CD14-positive monocyte (primary cell): ENCODE measurements at regions not wholly inside any gene's neighbourhood (a gene's known extent, or its start where the extent isn't known, plus 50 kb on each side); places are given as distances from the start of the nearest gene placed in this dataset.

Experiments used
- DNase-seq, 3 donors: peaks; one replicate each; pipeline ENCODE4 v3.0.0-alpha.2; 2011 to 2022
- H2AFZ ChIP-seq: 2 replicates; pipeline ENCODE4 v1.6.0; 2012; ENCODE audit warnings: mild to moderate bottlenecking, low read depth, low read length, inconsistent platforms; ENCODE audit not compliant: insufficient read depth, poor library complexity, severe bottlenecking
- H3K27ac ChIP-seq, 2 donors: 1 replicate in 1 of 2; 2 replicates in 1 of 2; pipeline ENCODE4 v1.5.1; 2012 to 2013; ENCODE audit warnings: low read length in 2 of 2, control low read depth in 1 of 2, inconsistent platforms in 1 of 2, low read depth in 1 of 2, mild to moderate bottlenecking in 1 of 2
- H3K27me3 ChIP-seq, 2 donors: one replicate each; pipeline versions ENCODE4 v1.6.0 to v1.6.1; 2011 to 2013; ENCODE audit warnings: low read length in 2 of 2; ENCODE audit not compliant: control insufficient read depth in 2 of 2, insufficient read depth in 2 of 2
- H3K36me3 ChIP-seq, 2 donors: replicated peaks in 1 of 2; 1 replicate in 1 of 2; 2 replicates in 1 of 2; pipeline versions ENCODE4 v1.5.1 to v1.6.1; 2012 to 2013; ENCODE audit warnings: low read length in 2 of 2, control low read depth in 1 of 2, inconsistent platforms in 1 of 2, mild to moderate bottlenecking in 1 of 2; ENCODE audit not compliant: insufficient read depth in 2 of 2, control insufficient read depth in 1 of 2
- H3K4me1 ChIP-seq, 2 donors: 1 replicate in 1 of 2; 2 replicates in 1 of 2; pipeline versions ENCODE4 v1.5.1 to v1.6.1; 2012 to 2013; ENCODE audit warnings: low read length in 2 of 2, control low read depth in 1 of 2, inconsistent platforms in 1 of 2, mild to moderate bottlenecking in 1 of 2, moderate library complexity in 1 of 2; ENCODE audit not compliant: insufficient read depth in 2 of 2, control insufficient read depth in 1 of 2
- H3K4me2 ChIP-seq: replicated peaks from 2 replicates; pipeline ENCODE3; 2012; ENCODE audit warnings: low read length, moderate library complexity, mild to moderate bottlenecking; ENCODE audit not compliant: poor library complexity, severe bottlenecking; ENCODE audit errors: extremely low read depth
- H3K4me3 ChIP-seq, 3 experiments: fragments of 200-600 bp in 1 of 3; sonication (generic) in 1 of 3; replicated peaks in 1 of 3; 1 replicate in 2 of 3; 2 replicates in 1 of 3; pipeline ENCODE4 v1.5.1; 2011 to 2013; ENCODE audit warnings: low read length in 3 of 3, mild to moderate bottlenecking in 3 of 3, control low read depth in 2 of 3, low read depth in 2 of 3, inconsistent platforms in 1 of 3, moderate library complexity in 1 of 3
- H3K79me2 ChIP-seq: 2 replicates; pipeline ENCODE4 v1.6.0; 2012; ENCODE audit warnings: mild to moderate bottlenecking, control low read depth, inconsistent platforms, low read length, moderate library complexity; ENCODE audit not compliant: insufficient read depth
- H3K9ac ChIP-seq: 2 replicates; pipeline ENCODE4 v1.6.0; 2017; ENCODE audit warnings: low read length, mild to moderate bottlenecking; ENCODE audit not compliant: insufficient read depth, poor library complexity, severe bottlenecking
- H3K9me3 ChIP-seq, 2 donors: replicated peaks in 1 of 2; 1 replicate in 1 of 2; 2 replicates in 1 of 2; pipeline versions ENCODE4 v1.5.1 to v1.6.1; 2012 to 2013; ENCODE audit warnings: low read length in 2 of 2, control low read depth in 1 of 2; ENCODE audit not compliant: control insufficient read depth in 1 of 2, insufficient read depth in 1 of 2
- H4K20me1 ChIP-seq: 2 replicates; pipeline ENCODE4 v1.6.0; 2012; ENCODE audit warnings: mild to moderate bottlenecking, low read length, control low read depth, moderate library complexity; ENCODE audit not compliant: insufficient read depth
- H3K27ac Mint-ChIP-seq, 7 donors: one replicate each; pipeline ENCODE4 v1.8.0; 2020; ENCODE audit warnings: mild to moderate bottlenecking in 7 of 7, mixed read lengths in 7 of 7, moderate library complexity in 6 of 7, inconsistent platforms in 2 of 7
- H3K27me3 Mint-ChIP-seq, 3 donors: one replicate each; pipeline ENCODE4 v1.8.0; 2021 to 2022; ENCODE audit warnings: low read depth in 3 of 3, mild to moderate bottlenecking in 3 of 3, mixed read lengths in 3 of 3, moderate library complexity in 3 of 3, inconsistent platforms in 1 of 3
- H3K36me3 Mint-ChIP-seq, 2 donors: one replicate each; pipeline ENCODE4 v1.8.0; 2020; ENCODE audit warnings: mixed read lengths in 2 of 2, inconsistent platforms in 1 of 2, mild to moderate bottlenecking in 1 of 2
- H3K4me1 Mint-ChIP-seq: one replicate; pipeline ENCODE4 v1.8.0; 2020; ENCODE audit warnings: mild to moderate bottlenecking, mixed read lengths
- H3K4me3 Mint-ChIP-seq, 2 donors: one replicate each; pipeline ENCODE4 v1.8.0; 2020; ENCODE audit warnings: mild to moderate bottlenecking in 2 of 2, mixed read lengths in 2 of 2, moderate library complexity in 1 of 2
- H3K9me3 Mint-ChIP-seq, 7 donors: one replicate each; pipeline ENCODE4 v1.8.0; 2020 to 2022; ENCODE audit warnings: mixed read lengths in 7 of 7, mild to moderate bottlenecking in 6 of 7, moderate library complexity in 6 of 7, inconsistent platforms in 2 of 7
- CTCF ChIP-seq: fragments of 200-600 bp; IDR thresholded peaks from one replicate; pipeline ENCODE4 v1.8.0; 2022; ENCODE audit warnings: antibody characterized with exemption, mild to moderate bottlenecking
- WGBS: methylation state at CpG from one replicate; pipeline ENCODE4 v1.1.5; 2013; ENCODE audit warnings: missing lambda C conversion rate; ENCODE audit not compliant: insufficient coverage; 5-methylcytosine and 5-hydroxymethylcytosine counted together
- intact Hi-C, 2 donors: fragments of 100-400 bp; cut with micrococcal nuclease; formaldehyde crosslinking; loops; one replicate each; pipeline versions ENCODE4 v1.15.0 to v1.15.1; 2023

DNA sequence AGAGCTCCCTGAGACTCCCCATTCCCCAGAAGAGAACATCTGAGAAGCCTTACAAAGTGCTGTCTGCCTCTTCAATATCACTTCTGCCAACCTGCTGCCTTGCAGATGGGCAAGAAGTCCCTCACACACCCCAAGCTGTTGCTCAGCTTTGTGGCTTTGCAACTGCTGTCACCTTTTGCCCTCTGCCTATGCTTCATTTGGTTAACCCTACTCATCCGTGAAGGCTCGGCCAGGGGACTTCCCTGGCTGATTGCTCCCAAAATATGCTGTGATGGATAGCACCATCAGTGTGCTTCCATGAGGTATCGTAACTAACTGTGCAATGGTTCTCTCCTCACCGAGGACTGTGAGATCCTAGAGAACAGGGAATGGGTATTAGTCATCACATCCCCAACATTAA is 88.9 kb upstream of the CYP1B1 start:
- H3K9me3 Mint-ChIP-seq, result peaks cover 0 to 2% (median 0%) of the 10 kb centered on the region in 7 donors
- H3K27me3 Mint-ChIP-seq, result peaks cover 0 to 10% (median 5%) of the 10 kb centered on the region in 3 donors
- H3K4me3 ChIP-seq, result no peak overlapping the region
- H3K36me3 ChIP-seq, result no peaks in the 10 kb centered on the region
- no peaks in the 10 kb centered on the region for H3K9me3 ChIP-seq
- intact Hi-C loops, result loop anchor here in 1 of 2 donors (10.0 kb wide), 1 partner anchor 100 kb away; no protein-coding TSS in a partner anchor
- no peak overlapping the region for H3K27ac ChIP-seq
- 92% methylated on average over 2 of the region's 4 CpGs for WGBS
- H3K4me1 Mint-ChIP-seq, result peaks cover 48% of the 10 kb centered on the region
- H3K36me3 Mint-ChIP-seq, result peaks cover 33% of the 10 kb centered on the region in 2 donors
- H2AFZ ChIP-seq, result no peak overlapping the region
- no peaks in the 10 kb centered on the region for H4K20me1 ChIP-seq
- peaks cover 26 to 35% of the 10 kb centered on the region in 2 donors for H3K4me1 ChIP-seq
- peak overlapping the region in 2 of 7 donors; percentile 29 to 50 for H3K27ac Mint-ChIP-seq
- peak overlapping the region in 1 of 2 donors; percentile 31 for H3K4me3 Mint-ChIP-seq
- DNase-seq, result no peak
- no peak overlapping the region for H3K9ac ChIP-seq
- TF ChIP-seq CTCF, result no peak
- no peaks in the 10 kb centered on the region for H3K27me3 ChIP-seq
- no peaks in the 10 kb centered on the region for H3K79me2 ChIP-seq
- H3K4me2 ChIP-seq, result no peak overlapping the region

- no peak overlapping the region for H3K4me3 ChIP-seq
- H3K36me3 Mint-ChIP-seq, result peaks cover 30 to 31% of the 10 kb centered on the region in 2 donors
- intact Hi-C loops, result loop anchor here in 1 of 2 donors (10.0 kb wide), 1 partner anchor 101 kb away; no protein-coding TSS in a partner anchor
Measured at GRCh38 chr2:38163579-38163978, 87.6 kb upstream of the CYP1B1 start.

More at GRCh38 chr2:38163579-38163978, 87.6 kb upstream of the CYP1B1 start:
- no peaks in the 10 kb centered on the region for H3K36me3 ChIP-seq
- H3K9me3 ChIP-seq, result no peaks in the 10 kb centered on the region
- no peak overlapping the region for H3K9ac ChIP-seq
- TF ChIP-seq CTCF, result no peak
- WGBS, result 80% methylated on average over 1 of the region's 1 CpG
- H3K27me3 Mint-ChIP-seq, result peaks cover 0 to 10% (median 5%) of the 10 kb centered on the region in 3 donors
- H3K4me2 ChIP-seq, result no peak overlapping the region
- H3K27ac Mint-ChIP-seq, result peak overlapping the region in 1 of 7 donors; percentile 65
- no peak overlapping the region for H3K27ac ChIP-seq
- H2AFZ ChIP-seq, result no peak overlapping the region
- no peaks in the 10 kb centered on the region for H3K27me3 ChIP-seq
- H3K4me1 Mint-ChIP-seq, result peaks cover 37% of the 10 kb centered on the region
- H3K79me2 ChIP-seq, result no peaks in the 10 kb centered on the region
- DNase-seq, result no peak
- H4K20me1 ChIP-seq, result no peaks in the 10 kb centered on the region
- no peaks in the 10 kb centered on the region for H3K9me3 Mint-ChIP-seq
- no peak overlapping the region for H3K4me3 Mint-ChIP-seq
- H3K4me1 ChIP-seq, result peaks cover 14 to 22% of the 10 kb centered on the region in 2 donors
